Body of pancreas (tissue), 4 donors: ENCODE measurements at regions not wholly inside any gene's neighbourhood (a gene's known extent, or its start where the extent isn't known, plus 50 kb on each side); places are given as distances from the start of the nearest gene placed in this dataset.

Source experiments
- POLR2A ChIP-seq, 3 donors: fragments of 450-650 bp; IDR thresholded peaks; one replicate each; pipeline ENCODE4 v1.6.1; 2016; ENCODE audit warnings: antibody characterized with exemption in 3 of 3, mild to moderate bottlenecking in 2 of 3
- TF ChIP-seq, protein P1 (sequence below), 7 experiments: fragments of 450-650 bp in 4 of 7; fragments of 200-600 bp in 3 of 7; sonication (generic) in 3 of 7; IDR thresholded peaks; one replicate each; pipeline ENCODE4 v1.5.1; 2016 to 2019; ENCODE audit warnings: antibody characterized with exemption in 7 of 7

GRCh38 chr5:15170173-15170572 lies 298.6 kb upstream of the ANKH start:
- TF ChIP-seq, protein P1, sequence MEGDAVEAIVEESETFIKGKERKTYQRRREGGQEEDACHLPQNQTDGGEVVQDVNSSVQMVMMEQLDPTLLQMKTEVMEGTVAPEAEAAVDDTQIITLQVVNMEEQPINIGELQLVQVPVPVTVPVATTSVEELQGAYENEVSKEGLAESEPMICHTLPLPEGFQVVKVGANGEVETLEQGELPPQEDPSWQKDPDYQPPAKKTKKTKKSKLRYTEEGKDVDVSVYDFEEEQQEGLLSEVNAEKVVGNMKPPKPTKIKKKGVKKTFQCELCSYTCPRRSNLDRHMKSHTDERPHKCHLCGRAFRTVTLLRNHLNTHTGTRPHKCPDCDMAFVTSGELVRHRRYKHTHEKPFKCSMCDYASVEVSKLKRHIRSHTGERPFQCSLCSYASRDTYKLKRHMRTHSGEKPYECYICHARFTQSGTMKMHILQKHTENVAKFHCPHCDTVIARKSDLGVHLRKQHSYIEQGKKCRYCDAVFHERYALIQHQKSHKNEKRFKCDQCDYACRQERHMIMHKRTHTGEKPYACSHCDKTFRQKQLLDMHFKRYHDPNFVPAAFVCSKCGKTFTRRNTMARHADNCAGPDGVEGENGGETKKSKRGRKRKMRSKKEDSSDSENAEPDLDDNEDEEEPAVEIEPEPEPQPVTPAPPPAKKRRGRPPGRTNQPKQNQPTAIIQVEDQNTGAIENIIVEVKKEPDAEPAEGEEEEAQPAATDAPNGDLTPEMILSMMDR (IDR thresholded peaks at IDR 0.05), result no peak
- no peak for TF ChIP-seq POLR2A (IDR thresholded peaks at IDR 0.05)
